ENCODE measurements at regions not wholly inside any gene's neighbourhood (a gene's known extent, or its start where the extent isn't known, plus 50 kb on each side); places are given as distances from the start of the nearest gene placed in this dataset.

DNA sequence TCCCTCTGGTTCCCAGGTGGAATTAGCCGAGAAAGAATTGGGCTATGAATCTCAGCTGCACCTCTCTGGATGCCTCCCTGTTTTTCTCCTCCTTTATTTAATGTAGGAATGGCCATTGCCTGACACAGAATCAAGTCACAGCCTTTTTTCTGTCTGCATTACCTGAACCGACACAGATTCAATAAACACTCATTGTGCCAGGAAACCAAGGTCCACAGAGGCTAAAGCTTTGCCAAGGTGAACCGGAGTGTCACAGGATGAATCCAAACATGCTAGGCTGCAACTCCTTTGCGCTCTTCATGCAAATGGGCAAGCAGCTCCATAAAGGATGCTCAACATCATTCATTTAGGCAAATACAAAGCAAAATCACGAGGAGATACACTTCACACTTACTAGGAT is 199.8 kb upstream of the AGTR2 start:
- TF ChIP-seq, protein P1, sequence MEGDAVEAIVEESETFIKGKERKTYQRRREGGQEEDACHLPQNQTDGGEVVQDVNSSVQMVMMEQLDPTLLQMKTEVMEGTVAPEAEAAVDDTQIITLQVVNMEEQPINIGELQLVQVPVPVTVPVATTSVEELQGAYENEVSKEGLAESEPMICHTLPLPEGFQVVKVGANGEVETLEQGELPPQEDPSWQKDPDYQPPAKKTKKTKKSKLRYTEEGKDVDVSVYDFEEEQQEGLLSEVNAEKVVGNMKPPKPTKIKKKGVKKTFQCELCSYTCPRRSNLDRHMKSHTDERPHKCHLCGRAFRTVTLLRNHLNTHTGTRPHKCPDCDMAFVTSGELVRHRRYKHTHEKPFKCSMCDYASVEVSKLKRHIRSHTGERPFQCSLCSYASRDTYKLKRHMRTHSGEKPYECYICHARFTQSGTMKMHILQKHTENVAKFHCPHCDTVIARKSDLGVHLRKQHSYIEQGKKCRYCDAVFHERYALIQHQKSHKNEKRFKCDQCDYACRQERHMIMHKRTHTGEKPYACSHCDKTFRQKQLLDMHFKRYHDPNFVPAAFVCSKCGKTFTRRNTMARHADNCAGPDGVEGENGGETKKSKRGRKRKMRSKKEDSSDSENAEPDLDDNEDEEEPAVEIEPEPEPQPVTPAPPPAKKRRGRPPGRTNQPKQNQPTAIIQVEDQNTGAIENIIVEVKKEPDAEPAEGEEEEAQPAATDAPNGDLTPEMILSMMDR (conservative IDR thresholded peaks at IDR 0.05; ENCODE audit: low read length): no peak
- no peak for TF ChIP-seq EZH2phosphoT487 (IDR thresholded peaks at IDR 0.05; ENCODE audit: borderline replicate concordance)
